Prostate gland (tissue), 2 donors: ENCODE measurements at regions not wholly inside any gene's neighbourhood (a gene's known extent, or its start where the extent isn't known, plus 50 kb on each side); places are given as distances from the start of the nearest gene placed in this dataset.
"Not testable (repeated sequence)": the region's sequence is repeated elsewhere in the genome, so short reads cannot be mapped to it uniquely, and the experiment has no call there.

Source experiments
- DNase-seq: peaks from one replicate; pipeline ENCODE4 v3.0.0-alpha.2; 2019; ENCODE audit warnings: low spot score
- H3K27ac ChIP-seq, 2 donors: fragments of 200-600 bp; sonication (generic); 2 replicates each; pipeline ENCODE4 v1.5.1; 2017 to 2019
- H3K27me3 ChIP-seq: fragments of 200-600 bp; sonication (generic); replicated peaks from 2 replicates; pipeline ENCODE4 v1.5.1; 2019; ENCODE audit not compliant: insufficient read depth
- H3K36me3 ChIP-seq, 2 donors: fragments of 200-600 bp; sonication (generic); 1 replicate in 1 of 2; 2 replicates in 1 of 2; pipeline versions ENCODE4 v1.5.1 to v1.8.1; 2017 to 2019
- H3K4me1 ChIP-seq: fragments of 200-600 bp; sonication (generic); replicated peaks from 2 replicates; pipeline ENCODE4 v1.5.1; 2019
- H3K4me3 ChIP-seq, 2 donors: fragments of 200-600 bp; sonication (generic); 2 replicates each; pipeline ENCODE4 v1.5.1; 2017 to 2019
- H3K9me3 ChIP-seq: fragments of 200-600 bp; sonication (generic); 2 replicates; pipeline ENCODE4 v1.5.1; 2017
- POLR2A ChIP-seq: fragments of 450-650 bp; IDR thresholded peaks from one replicate; pipeline ENCODE4 v1.6.1; 2016; ENCODE audit warnings: antibody characterized with exemption, mild to moderate bottlenecking
- POLR2AphosphoS5 ChIP-seq: sonication (generic); formaldehyde crosslinking; IDR thresholded peaks from one replicate; pipeline ENCODE4 v1.6.1; 2017; ENCODE audit warnings: antibody characterized with exemption
- WGBS: methylation state at CpG from one replicate; pipeline ENCODE4 v1.1.5; 2018; 5-methylcytosine and 5-hydroxymethylcytosine counted together
- intact Hi-C: fragments of 100-400 bp; cut with DNase I; formaldehyde crosslinking; loops from one replicate; pipeline ENCODE4 v1.14.2; 2022
- TF ChIP-seq, protein P1 (sequence below), 4 experiments: fragments of 200-600 bp in 2 of 4; fragments of 450-650 bp in 2 of 4; sonication (generic) in 2 of 4; IDR thresholded peaks; 1 replicate in 3 of 4; 2 replicates in 1 of 4; pipeline ENCODE4 v1.5.1; 2016 to 2019; ENCODE audit warnings: antibody characterized with exemption in 4 of 4, mild to moderate bottlenecking in 2 of 4, moderate library complexity in 2 of 4

DNA sequence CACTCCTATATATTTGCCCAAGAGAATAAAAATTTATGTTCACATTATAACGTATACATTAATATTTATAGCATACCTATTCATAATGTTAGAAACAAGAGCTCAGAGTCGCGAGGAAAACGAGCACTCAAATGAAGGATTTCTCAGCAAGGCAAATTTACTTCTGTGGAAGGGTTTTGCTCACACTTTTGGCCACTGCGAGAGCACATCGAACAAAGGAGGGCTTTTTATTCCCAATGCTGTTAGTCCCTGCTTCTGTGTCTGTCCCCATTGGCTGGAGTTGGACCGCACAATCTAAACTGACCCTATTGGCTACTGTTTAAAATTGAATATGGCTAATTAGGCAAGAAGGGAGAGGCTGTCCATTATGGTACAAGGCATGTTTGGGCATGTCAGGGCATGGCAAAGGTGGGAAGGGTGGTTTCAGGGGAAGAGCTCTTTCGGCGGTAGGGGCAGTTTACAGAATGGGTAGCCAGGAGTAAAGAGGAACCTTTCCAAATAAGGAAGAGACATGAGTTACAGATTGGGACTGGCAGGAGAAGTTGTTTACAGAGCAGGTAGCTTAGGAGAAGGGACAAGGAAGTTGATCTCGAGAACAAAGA is 702.9 kb downstream of the TRHDE start:
- H3K4me3 ChIP-seq, result no peak overlapping the region
- H3K27ac ChIP-seq, result no peak overlapping the region
- no peaks in the 10 kb centered on the region for H3K4me1 ChIP-seq
- no peaks in the 10 kb centered on the region for H3K9me3 ChIP-seq
- intact Hi-C loops, result no loop called here
- 87% methylated on average over 10 of the region's 10 CpGs for WGBS
- TF ChIP-seq POLR2A, result no peak
- no peaks in the 10 kb centered on the region for H3K36me3 ChIP-seq
- no peak for DNase-seq
- H3K27me3 ChIP-seq, result no peaks in the 10 kb centered on the region

DNA sequence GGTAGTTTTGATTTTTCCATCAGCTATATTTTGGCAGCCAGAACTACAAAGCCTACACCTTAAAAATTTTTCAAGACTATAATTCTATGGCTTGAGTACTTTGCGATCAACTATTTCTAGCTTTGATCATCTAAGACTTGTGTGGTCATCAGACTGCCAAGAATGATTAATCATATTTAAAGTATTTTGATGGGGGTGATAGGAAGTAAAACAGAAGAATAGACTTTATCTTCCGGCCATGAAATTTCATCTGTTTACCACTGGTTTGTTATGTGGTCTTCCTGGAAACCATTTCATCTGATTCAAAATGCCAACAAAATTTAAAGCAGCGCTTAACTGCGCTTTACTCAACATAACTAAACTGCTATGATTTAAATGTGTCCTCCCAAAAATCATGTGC is 706.8 kb downstream of the TRHDE start:
- H3K36me3 ChIP-seq, result no peaks in the 10 kb centered on the region
- no peaks in the 10 kb centered on the region for H3K27me3 ChIP-seq
- H3K27ac ChIP-seq, result no peak overlapping the region
- no peaks in the 10 kb centered on the region for H3K4me1 ChIP-seq
- 86% methylated on average over 4 of the region's 4 CpGs for WGBS
- H3K9me3 ChIP-seq, result no peaks in the 10 kb centered on the region
- DNase-seq, result no peak
- TF ChIP-seq, protein P1, sequence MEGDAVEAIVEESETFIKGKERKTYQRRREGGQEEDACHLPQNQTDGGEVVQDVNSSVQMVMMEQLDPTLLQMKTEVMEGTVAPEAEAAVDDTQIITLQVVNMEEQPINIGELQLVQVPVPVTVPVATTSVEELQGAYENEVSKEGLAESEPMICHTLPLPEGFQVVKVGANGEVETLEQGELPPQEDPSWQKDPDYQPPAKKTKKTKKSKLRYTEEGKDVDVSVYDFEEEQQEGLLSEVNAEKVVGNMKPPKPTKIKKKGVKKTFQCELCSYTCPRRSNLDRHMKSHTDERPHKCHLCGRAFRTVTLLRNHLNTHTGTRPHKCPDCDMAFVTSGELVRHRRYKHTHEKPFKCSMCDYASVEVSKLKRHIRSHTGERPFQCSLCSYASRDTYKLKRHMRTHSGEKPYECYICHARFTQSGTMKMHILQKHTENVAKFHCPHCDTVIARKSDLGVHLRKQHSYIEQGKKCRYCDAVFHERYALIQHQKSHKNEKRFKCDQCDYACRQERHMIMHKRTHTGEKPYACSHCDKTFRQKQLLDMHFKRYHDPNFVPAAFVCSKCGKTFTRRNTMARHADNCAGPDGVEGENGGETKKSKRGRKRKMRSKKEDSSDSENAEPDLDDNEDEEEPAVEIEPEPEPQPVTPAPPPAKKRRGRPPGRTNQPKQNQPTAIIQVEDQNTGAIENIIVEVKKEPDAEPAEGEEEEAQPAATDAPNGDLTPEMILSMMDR (IDR thresholded peaks at IDR 0.05), result no peak
- no peak for TF ChIP-seq POLR2A
- TF ChIP-seq POLR2AphosphoS5, result no peak
- intact Hi-C loops, result no loop called here
- no peak overlapping the region for H3K4me3 ChIP-seq

DNA sequence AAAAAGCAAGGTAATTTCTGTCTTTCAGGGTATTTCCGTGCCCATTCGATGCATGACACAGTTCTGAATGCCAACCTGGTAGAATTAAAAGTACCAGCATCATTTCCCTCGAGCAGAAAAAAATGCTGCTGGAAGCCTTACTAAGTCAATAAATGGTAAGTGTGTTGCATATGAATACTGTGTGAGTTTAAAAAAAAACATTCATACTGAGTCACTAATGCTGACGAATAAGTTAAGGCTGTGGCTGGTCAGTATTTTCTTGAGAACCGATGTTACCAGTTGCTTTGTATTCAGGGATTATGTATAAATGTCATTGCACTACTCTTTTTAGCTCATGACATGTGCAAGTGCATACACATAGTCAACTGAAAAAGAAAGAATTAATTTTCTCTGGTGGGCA is 710.2 kb downstream of the TRHDE start:
- no peak overlapping the region for H3K27ac ChIP-seq
- H3K4me1 ChIP-seq, result no peaks in the 10 kb centered on the region
- H3K4me3 ChIP-seq, result no peak overlapping the region
- no peak for DNase-seq
- TF ChIP-seq, protein P1 (IDR thresholded peaks at IDR 0.05), result no peak
- TF ChIP-seq POLR2AphosphoS5, result no peak
- TF ChIP-seq POLR2A, result no peak
- H3K36me3 ChIP-seq, result no peaks in the 10 kb centered on the region
- H3K9me3 ChIP-seq, result no peaks in the 10 kb centered on the region
- 85% methylated on average over 5 of the region's 5 CpGs for WGBS
- intact Hi-C loops, result no loop called here
- no peaks in the 10 kb centered on the region for H3K27me3 ChIP-seq

DNA sequence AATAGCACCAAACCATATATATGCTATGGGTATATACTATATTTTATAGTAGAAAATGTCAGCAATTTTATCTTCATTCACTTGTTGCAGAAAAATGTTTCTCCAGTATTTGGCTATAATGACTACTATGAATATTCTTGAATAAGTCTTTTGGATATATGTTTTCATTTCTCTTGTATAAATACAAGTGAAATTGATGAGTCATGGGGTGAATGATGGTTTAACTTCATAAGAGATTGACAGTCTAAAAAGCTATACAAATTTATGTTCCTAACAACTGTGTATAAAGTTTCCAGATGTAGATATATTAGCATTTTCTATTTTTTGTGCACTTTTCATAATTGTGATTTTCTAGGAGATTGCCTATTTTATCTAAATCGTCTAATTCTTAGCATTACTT is 714.8 kb downstream of the TRHDE start:
- no peak for TF ChIP-seq POLR2AphosphoS5
- TF ChIP-seq, protein P1 (IDR thresholded peaks at IDR 0.05), result no peak
- no peak for TF ChIP-seq POLR2A
- no peaks in the 10 kb centered on the region for H3K9me3 ChIP-seq
- intact Hi-C loops, result no loop called here
- 86% methylated on average over 1 of the region's 1 CpG for WGBS
- H3K4me1 ChIP-seq, result no peaks in the 10 kb centered on the region
- no peak for DNase-seq
- no peak overlapping the region for H3K27ac ChIP-seq
- no peak overlapping the region for H3K4me3 ChIP-seq
- H3K27me3 ChIP-seq, result no peaks in the 10 kb centered on the region
- no peaks in the 10 kb centered on the region for H3K36me3 ChIP-seq

DNA sequence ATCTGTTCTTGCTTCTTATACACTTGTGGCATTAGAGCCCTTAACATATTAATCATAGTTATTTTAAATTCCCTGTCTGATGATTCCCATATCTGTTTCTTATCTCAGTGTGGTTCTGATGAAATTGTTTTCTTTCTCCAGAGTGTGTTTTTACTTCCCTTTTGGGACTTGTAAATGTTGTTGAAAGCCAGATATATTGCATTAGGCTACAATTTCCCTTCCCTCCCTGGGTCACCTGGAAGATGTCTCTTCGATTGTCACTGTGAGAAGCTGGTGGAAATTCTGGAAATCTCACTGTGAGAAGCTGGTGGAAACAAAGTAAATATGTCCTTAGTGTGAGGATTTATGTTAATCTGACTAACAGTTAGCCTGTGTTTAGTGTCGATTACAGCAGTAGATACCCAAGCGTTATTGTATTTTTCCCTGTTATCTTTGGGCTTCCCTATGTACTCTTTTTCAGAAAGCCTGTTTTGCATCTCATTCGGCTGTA is 717.3 kb downstream of the TRHDE start:
- Histone ChIP-seq H3K27me3 (no peaks in the 10 kb centered on the region), H3K36me3 (no peaks in the 10 kb centered on the region), H3K4me1 (no peaks in the 10 kb centered on the region), H3K9me3 (no peaks in the 10 kb centered on the region), H3K27ac (no peak overlapping the region), H3K4me3 (no peak overlapping the region)
- intact Hi-C loops, result no loop called here
- WGBS, result 54% methylated on average over 4 of the region's 4 CpGs
- no peak for DNase-seq
- TF ChIP-seq POLR2AphosphoS5 (no peak), POLR2A (no peak)
- TF ChIP-seq, protein P1 (IDR thresholded peaks at IDR 0.05), result no peak

DNA sequence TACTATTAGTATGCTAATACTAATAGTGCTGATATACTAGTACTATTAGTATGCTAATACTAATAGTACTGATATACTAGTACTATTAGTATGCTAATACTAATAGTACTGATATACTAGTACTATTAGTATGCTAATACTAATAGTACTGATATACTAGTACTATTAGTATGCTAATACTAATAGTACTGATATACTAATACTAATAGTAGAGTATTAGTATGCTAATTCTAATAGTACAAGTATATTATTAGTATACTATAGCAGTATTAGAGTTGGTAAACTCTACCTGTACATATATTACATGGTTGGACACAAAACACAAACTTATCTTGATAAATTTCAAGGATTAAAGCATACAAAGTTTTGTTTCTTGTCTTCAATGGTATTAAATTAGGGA is 722.9 kb downstream of the TRHDE start:
- DNase-seq, H3K27ac ChIP-seq, H3K9me3 ChIP-seq, H3K27me3 ChIP-seq, H3K36me3 ChIP-seq, H3K4me3 ChIP-seq, H3K4me1 ChIP-seq, intact Hi-C loops: not testable (repeated sequence)
